ENCODE measurements at regions not wholly inside any gene's neighbourhood (a gene's known extent, or its start where the extent isn't known, plus 50 kb on each side); places are given as distances from the start of the nearest gene placed in this dataset.

GRCh38 chr3:26018889-26019288, 229.0 kb downstream of the OXSM start:
- TF ChIP-seq POLR2A (IDR thresholded peaks at IDR 0.05; ENCODE audit: extremely low read depth, insufficient read length) (no peak), CTCF (IDR thresholded peaks at IDR 0.05; ENCODE audit: low read depth, low read length) (no peak), MAX (IDR thresholded peaks at IDR 0.05; ENCODE audit: low read depth, low read length) (no peak)
